ENCODE measurements at regions not wholly inside any gene's neighbourhood (a gene's known extent, or its start where the extent isn't known, plus 50 kb on each side); places are given as distances from the start of the nearest gene placed in this dataset.
"Not testable (repeated sequence)": the region's sequence is repeated elsewhere in the genome, so short reads cannot be mapped to it uniquely, and the experiment has no call there.

DNA sequence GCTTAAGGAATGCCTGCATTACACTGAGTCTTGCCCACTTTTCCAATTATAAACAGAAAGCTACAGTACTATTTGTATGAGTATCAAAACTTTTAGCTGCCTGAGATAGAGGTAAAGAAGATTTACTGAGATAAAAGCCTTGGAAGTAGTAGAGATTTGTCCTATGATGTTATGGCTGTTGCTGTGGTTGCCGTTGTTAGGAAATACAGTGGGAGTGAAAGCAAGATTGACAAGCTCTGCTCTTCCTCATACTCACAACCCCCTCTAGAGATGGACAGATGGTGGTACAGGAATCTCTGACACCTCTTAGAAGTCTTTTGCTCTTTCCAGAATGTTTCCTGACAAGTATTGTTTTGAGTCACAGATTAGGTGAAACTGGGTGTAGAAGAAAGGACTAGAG is 242.5 kb downstream of the RPIA start:
- Histone ChIP-seq H3K27me3 (ENCODE audit: insufficient read depth, poor library complexity, severe bottlenecking) (no peaks in the 10 kb centered on the region), H3K4me3 (replicated peaks; ENCODE audit: insufficient read depth, low read length) (no peak overlapping the region), H3K27ac (replicated peaks) (no peak overlapping the region)
- no peak for TF ChIP-seq SPI1 (IDR thresholded peaks at IDR 0.05; ENCODE audit: borderline replicate concordance, low read depth)
- TF ChIP-seq POLR2AphosphoS5 (IDR thresholded peaks at IDR 0.05; ENCODE audit: low read depth) = no peak
- TF ChIP-seq, protein P1, sequence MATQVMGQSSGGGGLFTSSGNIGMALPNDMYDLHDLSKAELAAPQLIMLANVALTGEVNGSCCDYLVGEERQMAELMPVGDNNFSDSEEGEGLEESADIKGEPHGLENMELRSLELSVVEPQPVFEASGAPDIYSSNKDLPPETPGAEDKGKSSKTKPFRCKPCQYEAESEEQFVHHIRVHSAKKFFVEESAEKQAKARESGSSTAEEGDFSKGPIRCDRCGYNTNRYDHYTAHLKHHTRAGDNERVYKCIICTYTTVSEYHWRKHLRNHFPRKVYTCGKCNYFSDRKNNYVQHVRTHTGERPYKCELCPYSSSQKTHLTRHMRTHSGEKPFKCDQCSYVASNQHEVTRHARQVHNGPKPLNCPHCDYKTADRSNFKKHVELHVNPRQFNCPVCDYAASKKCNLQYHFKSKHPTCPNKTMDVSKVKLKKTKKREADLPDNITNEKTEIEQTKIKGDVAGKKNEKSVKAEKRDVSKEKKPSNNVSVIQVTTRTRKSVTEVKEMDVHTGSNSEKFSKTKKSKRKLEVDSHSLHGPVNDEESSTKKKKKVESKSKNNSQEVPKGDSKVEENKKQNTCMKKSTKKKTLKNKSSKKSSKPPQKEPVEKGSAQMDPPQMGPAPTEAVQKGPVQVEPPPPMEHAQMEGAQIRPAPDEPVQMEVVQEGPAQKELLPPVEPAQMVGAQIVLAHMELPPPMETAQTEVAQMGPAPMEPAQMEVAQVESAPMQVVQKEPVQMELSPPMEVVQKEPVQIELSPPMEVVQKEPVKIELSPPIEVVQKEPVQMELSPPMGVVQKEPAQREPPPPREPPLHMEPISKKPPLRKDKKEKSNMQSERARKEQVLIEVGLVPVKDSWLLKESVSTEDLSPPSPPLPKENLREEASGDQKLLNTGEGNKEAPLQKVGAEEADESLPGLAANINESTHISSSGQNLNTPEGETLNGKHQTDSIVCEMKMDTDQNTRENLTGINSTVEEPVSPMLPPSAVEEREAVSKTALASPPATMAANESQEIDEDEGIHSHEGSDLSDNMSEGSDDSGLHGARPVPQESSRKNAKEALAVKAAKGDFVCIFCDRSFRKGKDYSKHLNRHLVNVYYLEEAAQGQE (IDR thresholded peaks at IDR 0.05; ENCODE audit: insufficient replicate concordance, low read depth) = no peak
- TF ChIP-seq, protein P2, sequence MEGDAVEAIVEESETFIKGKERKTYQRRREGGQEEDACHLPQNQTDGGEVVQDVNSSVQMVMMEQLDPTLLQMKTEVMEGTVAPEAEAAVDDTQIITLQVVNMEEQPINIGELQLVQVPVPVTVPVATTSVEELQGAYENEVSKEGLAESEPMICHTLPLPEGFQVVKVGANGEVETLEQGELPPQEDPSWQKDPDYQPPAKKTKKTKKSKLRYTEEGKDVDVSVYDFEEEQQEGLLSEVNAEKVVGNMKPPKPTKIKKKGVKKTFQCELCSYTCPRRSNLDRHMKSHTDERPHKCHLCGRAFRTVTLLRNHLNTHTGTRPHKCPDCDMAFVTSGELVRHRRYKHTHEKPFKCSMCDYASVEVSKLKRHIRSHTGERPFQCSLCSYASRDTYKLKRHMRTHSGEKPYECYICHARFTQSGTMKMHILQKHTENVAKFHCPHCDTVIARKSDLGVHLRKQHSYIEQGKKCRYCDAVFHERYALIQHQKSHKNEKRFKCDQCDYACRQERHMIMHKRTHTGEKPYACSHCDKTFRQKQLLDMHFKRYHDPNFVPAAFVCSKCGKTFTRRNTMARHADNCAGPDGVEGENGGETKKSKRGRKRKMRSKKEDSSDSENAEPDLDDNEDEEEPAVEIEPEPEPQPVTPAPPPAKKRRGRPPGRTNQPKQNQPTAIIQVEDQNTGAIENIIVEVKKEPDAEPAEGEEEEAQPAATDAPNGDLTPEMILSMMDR (IDR thresholded peaks at IDR 0.05; ENCODE audit: insufficient read depth, low read length) = no peak
- TF ChIP-seq GABPA (IDR thresholded peaks at IDR 0.05; ENCODE audit: low read depth) = no peak
- DNase-seq (ENCODE audit: low read depth in 1 of 2, low spot score in 1 of 2) = peak; percentile 4 to 35

DNA sequence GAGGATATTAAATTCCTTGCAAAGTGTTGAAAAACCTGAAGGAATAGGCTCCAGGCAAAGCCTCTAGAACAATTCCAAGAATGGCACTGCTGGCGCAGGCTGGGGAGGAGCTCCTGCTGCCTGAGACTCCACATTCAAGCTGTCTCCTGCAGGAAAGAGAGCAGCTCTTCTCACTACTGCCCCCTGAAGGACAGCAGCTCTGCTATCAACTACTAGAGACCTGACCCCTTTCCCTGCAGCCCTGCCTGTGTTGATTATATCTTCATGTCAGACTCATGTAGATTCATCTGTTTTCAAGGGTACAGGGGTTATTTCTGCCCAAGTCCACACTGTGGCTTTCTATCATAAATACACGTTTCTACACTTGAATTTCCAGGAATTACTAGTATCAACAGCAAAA is 249.7 kb downstream of the RPIA start:
- H3K4me3 ChIP-seq (replicated peaks; ENCODE audit: insufficient read depth, low read length); H3K27ac ChIP-seq (replicated peaks); H3K27me3 ChIP-seq (ENCODE audit: insufficient read depth, poor library complexity, severe bottlenecking): not testable (repeated sequence)
- peak in 1 of 2 experiments; percentile 21 for DNase-seq (ENCODE audit: low read depth in 1 of 2, low spot score in 1 of 2)

DNA sequence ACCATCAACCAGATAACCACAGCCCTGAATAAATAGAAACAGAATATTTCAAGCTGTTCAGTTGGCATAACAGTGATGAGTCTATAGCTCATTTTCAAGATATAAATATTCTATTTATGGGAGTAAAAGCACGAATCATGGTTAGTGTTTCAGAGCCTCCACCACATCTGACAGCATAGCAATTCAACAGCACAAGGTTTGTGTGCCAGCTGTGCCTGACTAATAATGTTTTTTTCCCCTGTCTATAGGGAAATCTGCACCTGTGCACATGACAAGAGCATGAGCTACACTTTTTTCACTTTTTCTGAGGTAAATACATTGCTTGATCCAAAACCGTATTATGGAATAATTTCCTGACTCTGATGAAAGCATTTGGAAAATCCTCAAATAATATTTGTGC is 251.3 kb downstream of the RPIA start:
- Histone ChIP-seq H3K27ac (replicated peaks) (no peak overlapping the region), H3K27me3 (ENCODE audit: insufficient read depth, poor library complexity, severe bottlenecking) (no peaks in the 10 kb centered on the region), H3K4me3 (replicated peaks; ENCODE audit: insufficient read depth, low read length) (no peak overlapping the region)
- DNase-seq (ENCODE audit: low read depth in 1 of 2, low spot score in 1 of 2) = no peak
- no peak for TF ChIP-seq POLR2AphosphoS5 (IDR thresholded peaks at IDR 0.05; ENCODE audit: low read depth)

DNA sequence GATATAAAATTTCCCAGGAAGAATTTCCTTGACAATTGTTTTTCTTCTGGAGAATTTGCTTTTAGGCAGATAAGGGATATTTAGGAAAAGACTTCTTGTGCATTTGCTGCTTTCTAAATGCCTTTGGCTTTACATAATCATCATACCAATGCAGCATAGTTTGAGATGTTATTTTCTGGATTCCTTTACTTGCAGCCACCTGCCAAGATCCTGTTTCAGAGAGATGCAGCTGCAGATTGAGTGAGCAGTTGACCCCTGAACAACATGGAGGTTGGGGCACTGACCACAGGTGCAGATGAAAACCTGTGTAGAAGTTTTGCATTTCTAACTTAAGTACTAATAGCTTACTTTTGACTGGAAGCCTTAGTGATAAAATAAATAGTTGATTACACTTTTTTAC is 257.9 kb downstream of the RPIA start:
- TF ChIP-seq SPI1 (IDR thresholded peaks at IDR 0.05; ENCODE audit: borderline replicate concordance, low read depth) = no peak
- no peak for TF ChIP-seq GABPA (IDR thresholded peaks at IDR 0.05; ENCODE audit: low read depth)
- TF ChIP-seq, protein P2 (IDR thresholded peaks at IDR 0.05; ENCODE audit: insufficient read depth, low read length) = no peak
- no peak for TF ChIP-seq POLR2AphosphoS5 (IDR thresholded peaks at IDR 0.05; ENCODE audit: low read depth)
- TF ChIP-seq, protein P1 (IDR thresholded peaks at IDR 0.05; ENCODE audit: insufficient replicate concordance, low read depth) = no peak
- no peak overlapping the region for H3K4me3 ChIP-seq (replicated peaks; ENCODE audit: insufficient read depth, low read length)
- no peak for DNase-seq (ENCODE audit: low read depth in 1 of 2, low spot score in 1 of 2)
- H3K27me3 ChIP-seq (ENCODE audit: insufficient read depth, poor library complexity, severe bottlenecking) = no peaks in the 10 kb centered on the region
- H3K27ac ChIP-seq (replicated peaks) = no peak overlapping the region

DNA sequence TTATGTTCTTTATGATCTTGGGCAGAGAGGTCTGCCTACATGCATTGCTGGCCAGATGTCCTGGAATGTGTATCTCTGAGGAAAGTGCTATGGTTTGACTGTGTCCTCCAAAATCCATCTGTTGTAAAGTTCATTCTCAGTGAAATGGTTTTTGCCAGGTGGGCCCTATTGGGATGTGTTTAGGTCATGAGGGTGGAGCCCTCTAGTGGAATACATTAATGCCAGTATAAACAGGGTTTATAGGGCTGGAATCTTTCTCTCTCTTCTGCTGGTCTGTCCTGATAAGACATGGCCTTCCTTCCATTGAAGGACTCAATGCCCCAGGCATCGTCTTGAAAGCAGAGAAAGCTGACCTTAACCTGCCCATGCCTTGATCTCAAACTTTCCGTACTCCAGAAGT is 258.5 kb downstream of the RPIA start:
- H3K27me3 ChIP-seq (ENCODE audit: insufficient read depth, poor library complexity, severe bottlenecking) = no peaks in the 10 kb centered on the region
- no peak for TF ChIP-seq SPI1 (IDR thresholded peaks at IDR 0.05; ENCODE audit: borderline replicate concordance, low read depth)
- TF ChIP-seq, protein P2 (IDR thresholded peaks at IDR 0.05; ENCODE audit: insufficient read depth, low read length) = peak; percentile 32
- no peak overlapping the region for H3K27ac ChIP-seq (replicated peaks)
- H3K4me3 ChIP-seq (replicated peaks; ENCODE audit: insufficient read depth, low read length) = no peak overlapping the region
- DNase-seq (ENCODE audit: low read depth in 1 of 2, low spot score in 1 of 2) = no peak

Measured in HL-60 (cell line).